Esophagus squamous epithelium (tissue), 4 donors: ENCODE measurements at regions not wholly inside any gene's neighbourhood (a gene's known extent, or its start where the extent isn't known, plus 50 kb on each side); places are given as distances from the start of the nearest gene placed in this dataset.

ENCODE experiments used
- POLR2A ChIP-seq, 4 donors: fragments of 450-650 bp; IDR thresholded peaks; one replicate each; pipeline ENCODE4 v1.6.1; 2017; ENCODE audit warnings: antibody characterized with exemption in 4 of 4, mild to moderate bottlenecking in 4 of 4, moderate library complexity in 3 of 4
- TF ChIP-seq, protein P1 (sequence below), 6 experiments: fragments of 450-650 bp in 4 of 6; fragments of 200-600 bp in 2 of 6; sonication (generic) in 2 of 6; IDR thresholded peaks; one replicate each; pipeline ENCODE4 v1.5.1; 2016 to 2019; ENCODE audit warnings: antibody characterized with exemption in 6 of 6, mild to moderate bottlenecking in 4 of 6, moderate library complexity in 4 of 6

- no peak for TF ChIP-seq POLR2A (IDR thresholded peaks at IDR 0.05)
- TF ChIP-seq, protein P1, sequence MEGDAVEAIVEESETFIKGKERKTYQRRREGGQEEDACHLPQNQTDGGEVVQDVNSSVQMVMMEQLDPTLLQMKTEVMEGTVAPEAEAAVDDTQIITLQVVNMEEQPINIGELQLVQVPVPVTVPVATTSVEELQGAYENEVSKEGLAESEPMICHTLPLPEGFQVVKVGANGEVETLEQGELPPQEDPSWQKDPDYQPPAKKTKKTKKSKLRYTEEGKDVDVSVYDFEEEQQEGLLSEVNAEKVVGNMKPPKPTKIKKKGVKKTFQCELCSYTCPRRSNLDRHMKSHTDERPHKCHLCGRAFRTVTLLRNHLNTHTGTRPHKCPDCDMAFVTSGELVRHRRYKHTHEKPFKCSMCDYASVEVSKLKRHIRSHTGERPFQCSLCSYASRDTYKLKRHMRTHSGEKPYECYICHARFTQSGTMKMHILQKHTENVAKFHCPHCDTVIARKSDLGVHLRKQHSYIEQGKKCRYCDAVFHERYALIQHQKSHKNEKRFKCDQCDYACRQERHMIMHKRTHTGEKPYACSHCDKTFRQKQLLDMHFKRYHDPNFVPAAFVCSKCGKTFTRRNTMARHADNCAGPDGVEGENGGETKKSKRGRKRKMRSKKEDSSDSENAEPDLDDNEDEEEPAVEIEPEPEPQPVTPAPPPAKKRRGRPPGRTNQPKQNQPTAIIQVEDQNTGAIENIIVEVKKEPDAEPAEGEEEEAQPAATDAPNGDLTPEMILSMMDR (IDR thresholded peaks at IDR 0.05), result no peak
These were observed 125.3 kb downstream of the VPREB1 start for GRCh38 chr22:22369964-22370270.
